Sigmoid colon (tissue), 6 donors: ENCODE measurements at regions not wholly inside any gene's neighbourhood (a gene's known extent, or its start where the extent isn't known, plus 50 kb on each side); places are given as distances from the start of the nearest gene placed in this dataset.

ENCODE experiments used
- DNase-seq: peaks from one replicate; pipeline ENCODE4 v3.0.0-alpha.2; 2019
- H3K27ac ChIP-seq, 4 donors: fragments of 200-600 bp; sonication (generic); one replicate each; pipeline ENCODE4 v1.5.1; 2016 to 2019; ENCODE audit warnings: mild to moderate bottlenecking in 1 of 4
- H3K27me3 ChIP-seq, 3 donors: fragments of 200-600 bp; sonication (generic); one replicate each; pipeline ENCODE4 v1.5.1; 2019; ENCODE audit warnings: mild to moderate bottlenecking in 1 of 3
- H3K36me3 ChIP-seq, 4 donors: fragments of 200-600 bp; sonication (generic); one replicate each; pipeline ENCODE4 v1.5.1; 2016 to 2019
- H3K4me1 ChIP-seq, 4 donors: fragments of 200-600 bp; sonication (generic); one replicate each; pipeline ENCODE4 v1.5.1; 2017 to 2019
- H3K4me3 ChIP-seq, 4 donors: fragments of 200-600 bp; sonication (generic); one replicate each; pipeline ENCODE4 v1.5.1; 2017 to 2019; ENCODE audit warnings: mild to moderate bottlenecking in 2 of 4, moderate library complexity in 1 of 4
- H3K9me3 ChIP-seq, 4 donors: fragments of 200-600 bp in 3 of 4; sonication (generic) in 3 of 4; one replicate each; pipeline versions ENCODE4 v1.5.1 to v1.6.1; 2013 to 2019
- CTCF ChIP-seq, 4 experiments: fragments of 450-650 bp in 3 of 4; fragments of 200-600 bp in 1 of 4; IDR thresholded peaks; one replicate each; pipeline ENCODE4 v1.5.1; 2016 to 2019; ENCODE audit warnings: antibody characterized with exemption in 4 of 4, mild to moderate bottlenecking in 3 of 4, moderate library complexity in 2 of 4
- EP300 ChIP-seq, 4 donors: sonication (generic); formaldehyde crosslinking; IDR thresholded peaks; one replicate each; pipeline ENCODE4 v1.6.1; 2017; ENCODE audit warnings: antibody characterized with exemption in 4 of 4
- POLR2A ChIP-seq, 2 donors: fragments of 450-650 bp; IDR thresholded peaks; one replicate each; pipeline ENCODE4 v1.6.1; 2016; ENCODE audit warnings: antibody characterized with exemption in 2 of 2, mild to moderate bottlenecking in 2 of 2, moderate library complexity in 2 of 2
- POLR2AphosphoS5 ChIP-seq, 4 donors: sonication (generic); formaldehyde crosslinking; IDR thresholded peaks; one replicate each; pipeline ENCODE4 v1.6.1; 2017; ENCODE audit warnings: antibody characterized with exemption in 4 of 4
- WGBS, 2 donors: extraction: QIAGEN DNeasy Blood & Tissue Kit; methylation state at CpG; one replicate each; pipeline ENCODE4 v1.1.7; 2013; 5-methylcytosine and 5-hydroxymethylcytosine counted together
- intact Hi-C: fragments of 100-400 bp; cut with DNase I; formaldehyde crosslinking; loops from one replicate; pipeline ENCODE4 v1.15.1; 2023
- donor health status: healthy with polysubstance abuse.
- donor health status: healthy.

- 73 to 75% methylated on average over 2 of the region's 2 CpGs for WGBS, 2 donors
- H3K9me3 ChIP-seq = no peaks in the 10 kb centered on the region
- no peaks in the 10 kb centered on the region for H3K27me3 ChIP-seq
- H3K4me3 ChIP-seq = no peak overlapping the region
- no peak for TF ChIP-seq POLR2AphosphoS5 (IDR thresholded peaks at IDR 0.05)
- intact Hi-C loops = no loop called here
- no peak for DNase-seq
- H3K27ac ChIP-seq = peak overlapping the region in 2 of 4 donors; percentile 21 to 73
- H3K4me1 ChIP-seq = peaks cover 0 to 48% (median 37%) of the 10 kb centered on the region in 4 donors
- no peaks in the 10 kb centered on the region for H3K36me3 ChIP-seq
Measured at GRCh38 chr5:81855591-81855990, 104.7 kb upstream of the SSBP2 start.

- no peak for TF ChIP-seq CTCF (IDR thresholded peaks at IDR 0.05)
- no peak for TF ChIP-seq EP300 (IDR thresholded peaks at IDR 0.05)
- no peak for TF ChIP-seq POLR2AphosphoS5 (IDR thresholded peaks at IDR 0.05)
- TF ChIP-seq POLR2A (IDR thresholded peaks at IDR 0.05) = no peak
- peaks cover 0 to 54% (median 43%) of the 10 kb centered on the region in 4 donors for H3K4me1 ChIP-seq
- H3K27ac ChIP-seq = peak overlapping the region in 1 of 4 donors; percentile 21
- H3K27me3 ChIP-seq = no peaks in the 10 kb centered on the region
- intact Hi-C loops = loop anchor here (5.0 kb wide), 2 partner anchors 428 to 553 kb away; partner anchors contain the start of gene ZCCHC9
- no peaks in the 10 kb centered on the region for H3K36me3 ChIP-seq
- DNase-seq = no peak
- no peak overlapping the region for H3K4me3 ChIP-seq
- H3K9me3 ChIP-seq = no peaks in the 10 kb centered on the region
- WGBS, 2 donors = 60 to 64% methylated on average over 3 of the region's 3 CpGs
Measured at GRCh38 chr5:81854915-81855314, 104.0 kb upstream of the SSBP2 start.

- DNase-seq = no peak
- Histone ChIP-seq H3K4me3 (no peak overlapping the region), H3K27ac (no peak overlapping the region), H3K27me3 (no peaks in the 10 kb centered on the region), H3K9me3 (no peaks in the 10 kb centered on the region), H3K36me3 (no peaks in the 10 kb centered on the region), H3K4me1 (peaks cover 0 to 59% (median 48%) of the 10 kb centered on the region in 4 donors)
- TF ChIP-seq POLR2AphosphoS5 (IDR thresholded peaks at IDR 0.05) (no peak), POLR2A (IDR thresholded peaks at IDR 0.05) (no peak), CTCF (IDR thresholded peaks at IDR 0.05) (peak in 1 of 4 experiments; percentile 19)
- intact Hi-C loops = loop anchor here (5.0 kb wide), 2 partner anchors 427 to 552 kb away; partner anchors contain the start of gene ZCCHC9
Measured at GRCh38 chr5:81854485-81854884, 103.6 kb upstream of the SSBP2 start.

- Histone ChIP-seq H3K27ac (peak overlapping the region; percentile 85 to 90 (median 88)), H3K27me3 (no peaks in the 10 kb centered on the region), H3K4me1 (peaks cover 0 to 70% (median 53%) of the 10 kb centered on the region in 4 donors), H3K9me3 (no peaks in the 10 kb centered on the region), H3K4me3 (peak overlapping the region in 3 of 4 donors; percentile 52 to 58 (median 54)), H3K36me3 (no peaks in the 10 kb centered on the region)
- no peak for DNase-seq
- WGBS, 2 donors = 80 to 90% methylated on average over 6 of the region's 6 CpGs
- no peak for TF ChIP-seq POLR2A (IDR thresholded peaks at IDR 0.05)
- no peak for TF ChIP-seq EP300 (IDR thresholded peaks at IDR 0.05)
- TF ChIP-seq POLR2AphosphoS5 (IDR thresholded peaks at IDR 0.05) = no peak
- no peak for TF ChIP-seq CTCF (IDR thresholded peaks at IDR 0.05)
- intact Hi-C loops = loop anchor here (2.0 to 5.0 kb wide), 3 partner anchors 314 to 551 kb away; partner anchors contain the start of gene ZCCHC9
Measured at GRCh38 chr5:81853030-81853357, 102.1 kb upstream of the SSBP2 start.

GRCh38 chr5:81852291-81853029, 101.6 kb upstream of the SSBP2 start:
- Histone ChIP-seq H3K27me3 (no peaks in the 10 kb centered on the region), H3K4me3 (peak overlapping the region; percentile 50 to 58 (median 53)), H3K9me3 (no peaks in the 10 kb centered on the region), H3K4me1 (peaks cover 0 to 70% (median 51%) of the 10 kb centered on the region in 4 donors), H3K27ac (peak overlapping the region; percentile 85 to 90 (median 88)), H3K36me3 (no peaks in the 10 kb centered on the region)
- WGBS, 2 donors = 9 to 12% methylated on average over 26 of the region's 26 CpGs
- DNase-seq = peak; percentile 73
- TF ChIP-seq CTCF (IDR thresholded peaks at IDR 0.05) (no peak), POLR2A (IDR thresholded peaks at IDR 0.05) (no peak), EP300 (IDR thresholded peaks at IDR 0.05) (no peak), POLR2AphosphoS5 (IDR thresholded peaks at IDR 0.05) (no peak)
- intact Hi-C loops = loop anchor here (1.0 to 5.0 kb wide), 4 partner anchors 119 to 550 kb away; partner anchors contain the start of gene ZCCHC9
